ENCODE measurements at regions not wholly inside any gene's neighbourhood (a gene's known extent, or its start where the extent isn't known, plus 50 kb on each side); places are given as distances from the start of the nearest gene placed in this dataset.

- DNase-seq (ENCODE audit: low read depth in 2 of 2): no peak
Measured at GRCh38 chr1:229760478-229760996, 134.5 kb downstream of the URB2 start.

GRCh38 chr1:229762891-229763290 lies 136.8 kb downstream of the URB2 start:
- no peak for DNase-seq (ENCODE audit: low read depth in 2 of 2)

- no peak for DNase-seq (ENCODE audit: low read depth in 2 of 2)
Measured at GRCh38 chr1:229768232-229768631, 142.2 kb downstream of the URB2 start.

- no peak for DNase-seq (ENCODE audit: low read depth in 2 of 2)
Measured at GRCh38 chr1:229769006-229769405, 143.0 kb downstream of the URB2 start.

- no peak for DNase-seq (ENCODE audit: low read depth in 2 of 2)
Measured at GRCh38 chr1:229769809-229770208, 143.8 kb downstream of the URB2 start.

- no peak for DNase-seq (ENCODE audit: low read depth in 2 of 2)
Measured at GRCh38 chr1:229778794-229779193, 152.7 kb downstream of the URB2 start.

- no peak for DNase-seq (ENCODE audit: low read depth in 2 of 2)
Measured at GRCh38 chr1:229781453-229781852, 155.4 kb downstream of the URB2 start.

- no peak for DNase-seq (ENCODE audit: low read depth in 2 of 2)
Measured at GRCh38 chr1:229782469-229782868, 156.4 kb downstream of the URB2 start.

- no peak for DNase-seq (ENCODE audit: low read depth in 2 of 2)
Measured at GRCh38 chr1:229784834-229785233, 158.8 kb downstream of the URB2 start.

- no peak for DNase-seq (ENCODE audit: low read depth in 2 of 2)
Measured at GRCh38 chr1:229786974-229787610, 161.0 kb downstream of the URB2 start.

- no peak for DNase-seq (ENCODE audit: low read depth in 2 of 2)
Measured at GRCh38 chr1:229788004-229788403, 162.0 kb downstream of the URB2 start.

- DNase-seq (ENCODE audit: low read depth in 2 of 2): no peak
Measured at GRCh38 chr1:229792012-229792975, 166.2 kb downstream of the URB2 start.

- DNase-seq (ENCODE audit: low read depth in 2 of 2): no peak
Measured at GRCh38 chr1:229793488-229793887, 167.4 kb downstream of the URB2 start.

GRCh38 chr1:229798558-229798957 lies 172.5 kb downstream of the URB2 start:
- DNase-seq (ENCODE audit: low read depth in 2 of 2): no peak

- no peak for DNase-seq (ENCODE audit: low read depth in 2 of 2)
Measured at GRCh38 chr1:229803626-229804217, 177.7 kb downstream of the URB2 start.

- DNase-seq (ENCODE audit: low read depth in 2 of 2): no peak
Measured at GRCh38 chr1:229808272-229808671, 182.2 kb downstream of the URB2 start.

GRCh38 chr1:229810140-229810539 lies 184.1 kb downstream of the URB2 start:
- no peak for DNase-seq (ENCODE audit: low read depth in 2 of 2)

- DNase-seq (ENCODE audit: low read depth in 2 of 2): no peak
Measured at GRCh38 chr1:229810961-229811360, 184.9 kb downstream of the URB2 start.

- DNase-seq (ENCODE audit: low read depth in 2 of 2): no peak
Measured at GRCh38 chr1:229812148-229812547, 186.1 kb downstream of the URB2 start.

- no peak for DNase-seq (ENCODE audit: low read depth in 2 of 2)
Measured at GRCh38 chr1:229812693-229813092, 186.6 kb downstream of the URB2 start.

GRCh38 chr1:229815076-229815475 lies 189.0 kb downstream of the URB2 start:
- no peak for DNase-seq (ENCODE audit: low read depth in 2 of 2)

GRCh38 chr1:229815961-229816360 lies 189.9 kb downstream of the URB2 start:
- DNase-seq (ENCODE audit: low read depth in 2 of 2): no peak
